OCI-LY7 (cell line): ENCODE measurements at regions not wholly inside any gene's neighbourhood (a gene's known extent, or its start where the extent isn't known, plus 50 kb on each side); places are given as distances from the start of the nearest gene placed in this dataset.

Source experiments
- BruUV-seq: library from RNA; stranded (reverse); fragments of 400-500 nt; replicated peaks from 2 replicates; lab custom pipeline; 2021; lab: Mats Ljungman, UMichigan
- CTCF ChIA-PET: fragments of 300-600 bp; sonication (Branson Sonifier 250); formaldehyde crosslinking; loops from one replicate; lab custom pipeline; 2022; ENCODE audit warnings: antibody characterized with exemption; ENCODE audit not compliant: unreplicated experiment; lab: Charles Lee
- POLR2A ChIA-PET: fragments of 300-600 bp; sonication (Branson Sonifier 250); formaldehyde crosslinking; loops from one replicate; lab custom pipeline; 2022; ENCODE audit warnings: antibody characterized with exemption; lab: Charles Lee
- DNase-seq: peaks from one replicate; pipeline ENCODE4 v3.0.0-alpha.2; 2015; ENCODE audit warnings: low spot score
- H2AFZ ChIP-seq: fragments of 200-600 bp; sonication (generic), shearing (Covaris generic); 2 replicates; pipeline ENCODE4 v1.6.1; 2014; ENCODE audit warnings: mild to moderate bottlenecking, antibody characterized with exemption, low read length, moderate library complexity
- H3K27ac ChIP-seq: fragments of 200-600 bp; sonication (generic); 2 replicates; pipeline ENCODE4 v1.5.1; 2014; ENCODE audit warnings: mixed run types, low read depth, mild to moderate bottlenecking, moderate library complexity, low read length, inconsistent platforms; ENCODE audit not compliant: poor library complexity, severe bottlenecking
- H3K36me3 ChIP-seq: fragments of 200-600 bp; sonication (generic); 2 replicates; pipeline ENCODE4 v1.6.1; 2014; ENCODE audit warnings: mild to moderate bottlenecking, antibody characterized with exemption, low read length, moderate library complexity, mixed read lengths; ENCODE audit not compliant: insufficient read depth
- H3K4me1 ChIP-seq: fragments of 200-600 bp; sonication (generic); 2 replicates; pipeline ENCODE4 v1.5.1; 2014; ENCODE audit warnings: mild to moderate bottlenecking, low read length; ENCODE audit not compliant: insufficient read depth, poor library complexity, severe bottlenecking
- H3K4me2 ChIP-seq: fragments of 200-600 bp; sonication (generic); 2 replicates; pipeline ENCODE4 v1.6.1; 2014; ENCODE audit warnings: mild to moderate bottlenecking, low read length
- H3K4me3 ChIP-seq: fragments of 200-600 bp; sonication (generic); 2 replicates; pipeline ENCODE4 v1.5.1; 2014; ENCODE audit warnings: mild to moderate bottlenecking, low read depth, low read length; ENCODE audit not compliant: poor library complexity, severe bottlenecking
- H3K79me2 ChIP-seq: fragments of 200-600 bp; sonication (generic); 2 replicates; pipeline ENCODE4 v1.6.1; 2016; ENCODE audit warnings: low read depth, mild to moderate bottlenecking, low read length, moderate library complexity, mixed read lengths; ENCODE audit not compliant: insufficient read depth
- H3K9me2 ChIP-seq: fragments of 200-600 bp; sonication (generic); 2 replicates; pipeline ENCODE4 v1.6.1; 2016; ENCODE audit warnings: mild to moderate bottlenecking, low read length, mixed read lengths; ENCODE audit not compliant: insufficient read depth
- H3K9me3 ChIP-seq: fragments of 200-600 bp; sonication (generic); 2 replicates; pipeline ENCODE4 v1.6.1; 2014; ENCODE audit warnings: mild to moderate bottlenecking, mixed run types, low read length, mixed read lengths
- H4K20me1 ChIP-seq: fragments of 200-600 bp; sonication (generic); 2 replicates; pipeline ENCODE4 v1.6.1; 2014; ENCODE audit warnings: mild to moderate bottlenecking, antibody characterized with exemption, low read length, moderate library complexity, mixed read lengths; ENCODE audit not compliant: insufficient read depth
- CTCF ChIP-seq: fragments of 200-600 bp; sonication (generic); conservative IDR thresholded peaks from 2 replicates; pipeline ENCODE4 v1.5.1; 2014; ENCODE audit warnings: mild to moderate bottlenecking, antibody characterized with exemption, low read length, moderate library complexity, mixed read lengths
- EZH2phosphoT487 ChIP-seq: fragments of 200-600 bp; sonication (generic); IDR thresholded peaks from 2 replicates; pipeline ENCODE4 v1.6.1; 2018; ENCODE audit warnings: low read depth, borderline replicate concordance, mild to moderate bottlenecking, mixed run types, antibody characterized with exemption, low read length, moderate library complexity, mixed read lengths
- intact Hi-C: fragments of 100-400 bp; cut with micrococcal nuclease; formaldehyde crosslinking; loops from one replicate; pipeline ENCODE4 v1.10.0; 2022; ENCODE audit not compliant: unreplicated experiment

GRCh38 chr3:31285833-31286486, 246.8 kb upstream of the STT3B start:
- no peaks in the 10 kb centered on the region for H3K9me3 ChIP-seq
- H4K20me1 ChIP-seq, result no peaks in the 10 kb centered on the region
- H2AFZ ChIP-seq, result no peak overlapping the region
- intact Hi-C loops, result no loop called here
- no peak overlapping the region for H3K4me3 ChIP-seq
- CTCF ChIA-PET, result no interaction called here
- no peaks in the 10 kb centered on the region for H3K36me3 ChIP-seq
- H3K27ac ChIP-seq, result no peak overlapping the region
- no peaks in the 10 kb centered on the region for H3K9me2 ChIP-seq
- H3K79me2 ChIP-seq, result no peaks in the 10 kb centered on the region
- no peak for TF ChIP-seq CTCF
- no peak for TF ChIP-seq EZH2phosphoT487
- peaks cover 2% of the 10 kb centered on the region for H3K4me1 ChIP-seq
- POLR2A ChIA-PET, result interaction anchor here (1.1 to 1.3 kb wide), 2 partner anchors 9 to 34 kb away, joined by 3 read pairs; no protein-coding TSS in a partner anchor
- BruUV-seq, result no TSS peak
- no peak overlapping the region for H3K4me2 ChIP-seq
- DNase-seq, result no peak

GRCh38 chr3:31288224-31288623, 244.5 kb upstream of the STT3B start:
- no peaks in the 10 kb centered on the region for H3K79me2 ChIP-seq
- no peak overlapping the region for H3K27ac ChIP-seq
- no peaks in the 10 kb centered on the region for H3K9me2 ChIP-seq
- ChIA-PET CTCF (no interaction called here), POLR2A (interaction anchor here (0.6 kb wide), 2 partner anchors 20 to 21 kb away, joined by 3 read pairs; no protein-coding TSS in a partner anchor)
- no peak overlapping the region for H3K4me2 ChIP-seq
- no peak overlapping the region for H2AFZ ChIP-seq
- TF ChIP-seq CTCF (no peak), EZH2phosphoT487 (no peak)
- no peaks in the 10 kb centered on the region for H3K9me3 ChIP-seq
- no peak overlapping the region for H3K4me3 ChIP-seq
- DNase-seq, result no peak
- no peaks in the 10 kb centered on the region for H3K36me3 ChIP-seq
- peaks cover 2% of the 10 kb centered on the region for H3K4me1 ChIP-seq
- no peaks in the 10 kb centered on the region for H4K20me1 ChIP-seq
- intact Hi-C loops, result no loop called here
- no TSS peak for BruUV-seq

DNA sequence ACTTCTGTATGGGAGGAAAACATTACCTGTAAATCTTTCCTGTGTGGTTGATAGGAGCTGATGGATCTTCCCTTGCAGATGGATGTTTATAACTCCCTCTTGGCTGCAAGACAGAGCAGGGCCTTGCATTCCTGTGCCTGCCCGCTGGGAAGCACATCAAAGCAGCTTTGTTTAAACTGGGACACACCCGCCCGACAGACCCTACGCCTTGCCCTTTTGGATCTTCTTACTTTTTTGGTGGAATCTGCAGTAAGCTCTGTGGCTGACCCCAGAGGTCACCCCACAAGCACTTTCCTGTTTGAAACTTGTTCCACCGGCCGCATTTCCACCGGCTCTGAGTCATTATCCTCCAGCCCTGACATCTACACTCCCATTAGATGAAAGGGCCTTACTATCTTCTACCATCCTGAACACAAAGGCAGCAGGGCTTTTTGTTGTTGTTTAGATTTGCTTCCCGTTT, 244.1 kb upstream of the STT3B start:
- CTCF ChIA-PET, result no interaction called here
- DNase-seq, result no peak
- H2AFZ ChIP-seq, result no peak overlapping the region

More for the DNA sequence above, 244.1 kb upstream of the STT3B start:
- intact Hi-C loops, result no loop called here
- H3K36me3 ChIP-seq, result no peaks in the 10 kb centered on the region
- H3K79me2 ChIP-seq, result no peaks in the 10 kb centered on the region
- H3K4me2 ChIP-seq, result no peak overlapping the region
- no TSS peak for BruUV-seq
- H3K27ac ChIP-seq, result no peak overlapping the region
- POLR2A ChIA-PET, result interaction anchor here (0.6 kb wide), 1 partner anchor 214 kb away, joined by 3 read pairs; no protein-coding TSS in a partner anchor
- no peaks in the 10 kb centered on the region for H3K9me2 ChIP-seq
- H4K20me1 ChIP-seq, result no peaks in the 10 kb centered on the region
- H3K4me1 ChIP-seq, result peaks cover 2% of the 10 kb centered on the region
- TF ChIP-seq CTCF (no peak), EZH2phosphoT487 (no peak)
- no peak overlapping the region for H3K4me3 ChIP-seq
- H3K9me3 ChIP-seq, result no peaks in the 10 kb centered on the region
